GM12872 (cell line): ENCODE measurements at regions not wholly inside any gene's neighbourhood (a gene's known extent, or its start where the extent isn't known, plus 50 kb on each side); places are given as distances from the start of the nearest gene placed in this dataset.

Source experiments
- TF ChIP-seq, protein P1 (sequence below): IDR thresholded peaks from 3 replicates; pipeline ENCODE4 v1.5.1; 2011; ENCODE audit warnings: low read depth, mild to moderate bottlenecking, low read length, moderate library complexity; ENCODE audit not compliant: insufficient read depth

DNA sequence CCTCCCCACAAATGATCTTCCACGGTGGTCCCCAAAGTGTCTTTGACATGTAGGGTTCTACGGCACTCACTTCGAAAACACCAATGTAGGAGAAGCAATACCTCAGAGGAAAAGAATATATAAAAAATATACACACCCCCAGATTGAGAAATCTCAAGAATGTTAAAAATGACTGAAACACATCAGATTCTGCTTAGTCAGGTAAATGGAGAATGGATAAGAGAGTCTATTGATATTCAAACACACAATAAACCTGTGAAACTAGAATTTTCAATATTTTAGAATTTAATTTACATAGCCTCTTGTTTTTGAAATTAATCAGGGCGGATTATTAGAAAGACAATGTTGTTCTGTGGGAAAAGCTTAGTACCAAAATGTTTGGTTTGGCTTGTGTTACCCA lies 712.4 kb downstream of the GATA3 start:
- TF ChIP-seq, protein P1, sequence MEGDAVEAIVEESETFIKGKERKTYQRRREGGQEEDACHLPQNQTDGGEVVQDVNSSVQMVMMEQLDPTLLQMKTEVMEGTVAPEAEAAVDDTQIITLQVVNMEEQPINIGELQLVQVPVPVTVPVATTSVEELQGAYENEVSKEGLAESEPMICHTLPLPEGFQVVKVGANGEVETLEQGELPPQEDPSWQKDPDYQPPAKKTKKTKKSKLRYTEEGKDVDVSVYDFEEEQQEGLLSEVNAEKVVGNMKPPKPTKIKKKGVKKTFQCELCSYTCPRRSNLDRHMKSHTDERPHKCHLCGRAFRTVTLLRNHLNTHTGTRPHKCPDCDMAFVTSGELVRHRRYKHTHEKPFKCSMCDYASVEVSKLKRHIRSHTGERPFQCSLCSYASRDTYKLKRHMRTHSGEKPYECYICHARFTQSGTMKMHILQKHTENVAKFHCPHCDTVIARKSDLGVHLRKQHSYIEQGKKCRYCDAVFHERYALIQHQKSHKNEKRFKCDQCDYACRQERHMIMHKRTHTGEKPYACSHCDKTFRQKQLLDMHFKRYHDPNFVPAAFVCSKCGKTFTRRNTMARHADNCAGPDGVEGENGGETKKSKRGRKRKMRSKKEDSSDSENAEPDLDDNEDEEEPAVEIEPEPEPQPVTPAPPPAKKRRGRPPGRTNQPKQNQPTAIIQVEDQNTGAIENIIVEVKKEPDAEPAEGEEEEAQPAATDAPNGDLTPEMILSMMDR: no peak

DNA sequence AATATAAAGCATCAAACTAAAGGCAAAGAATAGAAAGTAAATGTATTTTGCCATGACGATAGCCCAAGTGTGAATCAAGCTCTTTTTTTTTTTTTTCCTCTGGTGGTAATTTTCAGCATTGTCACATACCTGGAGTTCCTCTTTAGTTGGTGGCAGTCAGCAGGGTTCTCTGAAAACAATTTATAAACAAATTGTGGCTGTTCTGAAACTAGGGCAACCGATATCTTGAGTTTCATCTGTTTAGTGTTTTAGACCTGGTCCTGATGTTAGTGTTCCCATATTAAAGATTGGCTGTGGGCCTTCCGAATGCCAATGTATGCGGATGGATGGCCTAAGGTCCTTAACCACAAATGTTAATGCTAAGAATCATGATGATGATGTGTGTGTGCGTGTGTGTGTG lies 713.1 kb downstream of the GATA3 start:
- TF ChIP-seq, protein P1: no peak

DNA sequence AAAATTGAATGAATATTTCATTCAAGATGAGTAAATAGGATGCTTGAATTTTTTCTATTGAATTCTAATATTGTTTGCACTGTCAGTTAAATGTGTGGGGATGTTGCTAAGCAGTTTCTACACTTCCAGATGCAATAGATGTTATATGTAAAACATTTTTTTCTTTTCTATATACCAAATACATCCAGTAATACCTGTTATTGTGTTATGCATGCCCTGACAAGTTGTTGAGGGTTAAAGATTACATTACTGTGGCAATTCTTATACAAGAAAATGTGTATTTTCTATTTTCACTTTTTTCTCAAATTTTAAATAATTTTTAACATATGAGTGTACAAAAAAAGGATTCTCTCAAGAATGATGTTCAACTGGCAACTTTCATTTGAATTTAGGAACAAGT lies 713.9 kb downstream of the GATA3 start:
- TF ChIP-seq, protein P1: no peak

DNA sequence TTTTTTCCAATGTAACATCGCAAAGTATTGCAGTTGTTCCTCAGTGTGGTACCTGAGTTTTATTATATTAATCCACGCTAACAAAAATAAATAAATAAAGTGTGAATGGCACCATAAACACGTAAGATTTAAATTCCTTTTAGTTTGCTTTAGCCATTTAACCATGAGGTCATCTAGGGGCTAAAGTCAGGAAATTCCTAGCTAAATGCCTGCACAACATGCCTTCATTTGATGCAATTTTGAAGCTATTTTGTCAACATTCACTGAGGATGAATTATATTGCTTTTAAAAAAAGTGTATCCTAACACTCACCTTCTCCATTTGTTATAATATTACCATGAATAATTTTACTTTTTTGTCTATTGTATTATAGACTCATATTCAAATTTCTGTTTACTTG lies 714.4 kb downstream of the GATA3 start:
- TF ChIP-seq, protein P1: no peak

DNA sequence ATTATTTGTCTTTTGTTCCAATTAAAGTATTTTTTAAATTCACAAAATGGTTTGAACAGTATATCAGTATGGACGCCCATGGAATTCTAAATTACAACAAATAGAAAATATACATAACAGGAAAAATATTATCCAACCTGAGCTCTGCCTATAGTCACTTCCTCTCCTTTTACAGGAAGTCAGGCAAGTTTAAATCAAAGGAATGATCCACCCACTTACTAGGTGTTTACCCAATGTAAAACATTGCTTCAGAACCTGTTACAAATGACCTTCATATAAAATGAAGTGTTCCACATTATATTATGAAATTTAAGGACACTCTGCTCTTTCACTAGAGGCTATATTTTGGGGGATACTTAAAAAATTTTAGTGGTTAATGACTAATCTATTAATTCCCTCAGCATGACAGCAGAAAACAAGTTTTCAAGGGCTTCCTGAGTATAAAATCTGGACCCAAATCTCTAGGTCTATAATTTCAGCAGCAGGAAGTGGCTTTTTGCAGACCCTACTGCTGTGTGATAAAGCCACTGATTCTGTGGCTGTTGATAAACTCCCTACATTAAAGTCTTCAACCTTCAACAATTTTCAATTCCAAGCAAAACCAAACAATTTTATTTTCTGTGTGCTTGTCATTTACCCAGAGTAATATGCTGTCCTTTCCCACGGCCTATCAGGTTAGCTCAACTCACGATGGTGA lies 722.6 kb downstream of the GATA3 start:
- TF ChIP-seq, protein P1: no peak

DNA sequence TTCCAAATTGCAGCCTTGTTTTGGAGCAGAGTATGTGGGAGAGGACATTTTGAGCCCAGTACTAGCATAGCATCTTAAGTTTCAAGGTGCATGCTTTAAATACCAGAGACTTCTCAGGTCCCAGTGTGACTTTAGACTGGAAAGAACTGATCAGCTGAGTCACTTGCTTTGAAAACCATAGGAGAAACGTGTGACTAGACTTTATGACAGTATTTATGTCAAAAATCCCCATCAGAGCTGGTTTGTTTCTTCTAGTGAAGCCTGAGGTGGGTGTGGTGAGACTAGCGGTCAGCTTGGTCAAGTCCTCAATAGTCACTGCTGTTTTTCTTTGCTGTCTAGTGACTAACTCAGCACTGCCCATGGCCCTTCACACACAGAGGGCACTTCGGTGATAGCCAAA lies 724.2 kb downstream of the GATA3 start:
- TF ChIP-seq, protein P1: no peak

DNA sequence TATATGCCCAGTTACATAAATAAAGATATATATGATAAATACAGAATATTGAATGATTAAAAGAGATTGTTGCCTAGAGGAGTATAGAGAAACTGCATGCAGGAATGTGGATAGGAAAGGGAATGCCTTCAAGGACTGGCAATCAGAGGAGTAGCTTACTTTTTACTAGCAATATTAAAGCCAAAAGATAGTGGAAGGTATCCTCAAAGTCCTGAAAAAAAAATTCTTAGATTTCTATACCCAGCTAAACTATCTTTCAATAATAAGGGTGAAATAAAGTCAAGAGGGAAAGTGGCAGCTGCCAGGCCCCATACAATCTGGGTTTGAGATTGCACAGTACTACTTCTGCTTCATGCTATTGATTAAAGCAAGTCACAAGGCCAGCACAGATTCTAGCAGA lies 733.2 kb downstream of the GATA3 start:
- TF ChIP-seq, protein P1: no peak

DNA sequence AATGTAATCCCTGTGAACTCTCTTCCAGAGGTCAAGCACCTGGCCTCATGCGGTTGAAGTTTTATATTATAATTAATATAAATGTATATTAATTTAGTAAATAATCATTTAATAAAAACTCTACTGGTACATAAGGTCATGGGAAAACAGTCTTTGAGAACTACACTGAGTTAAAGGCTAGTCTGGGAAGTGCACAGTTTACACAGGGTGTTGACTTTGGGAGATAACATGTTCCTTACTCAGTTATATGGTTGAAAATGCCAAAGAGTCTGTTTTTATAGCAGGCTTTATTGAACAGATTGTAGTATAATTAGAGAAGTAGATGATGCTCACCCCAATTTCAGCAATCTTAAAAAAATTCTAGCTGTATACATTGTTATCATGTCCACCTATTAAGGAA lies 735.9 kb downstream of the GATA3 start:
- TF ChIP-seq, protein P1: no peak
